GM23248 (cell line): ENCODE measurements at regions not wholly inside any gene's neighbourhood (a gene's known extent, or its start where the extent isn't known, plus 50 kb on each side); places are given as distances from the start of the nearest gene placed in this dataset.

Source experiments
- DNase-seq: peaks from one replicate; pipeline ENCODE4 v3.0.0-alpha.2; 2015
- H2AFZ ChIP-seq: fragments of 200-600 bp; sonication (generic); 2 replicates; pipeline ENCODE4 v1.6.1; 2016; ENCODE audit warnings: antibody characterized with exemption
- H3F3A ChIP-seq: fragments of 200-600 bp; sonication (generic); 2 replicates; pipeline ENCODE4 v1.6.1; 2016; ENCODE audit warnings: mild to moderate bottlenecking, antibody characterized with exemption, mixed run types; ENCODE audit not compliant: insufficient read depth
- H3K27ac ChIP-seq: fragments of 200-600 bp; sonication (generic); 2 replicates; pipeline ENCODE4 v1.5.1; 2016; ENCODE audit warnings: mild to moderate bottlenecking
- H3K27me3 ChIP-seq: fragments of 200-600 bp; sonication (generic); replicated peaks from 2 replicates; pipeline ENCODE4 v1.6.1; 2016; ENCODE audit warnings: mild to moderate bottlenecking; ENCODE audit not compliant: insufficient read depth
- H3K36me3 ChIP-seq: fragments of 200-600 bp; sonication (generic); 2 replicates; pipeline ENCODE4 v1.6.1; 2016; ENCODE audit warnings: low read depth, mild to moderate bottlenecking
- H3K4me1 ChIP-seq: fragments of 200-600 bp; sonication (generic); 2 replicates; pipeline ENCODE4 v1.6.1; 2016; ENCODE audit warnings: mild to moderate bottlenecking; ENCODE audit not compliant: insufficient read depth
- H3K4me2 ChIP-seq: fragments of 200-600 bp; sonication (generic); one replicate; pipeline ENCODE4 v1.6.1; 2016; ENCODE audit warnings: mild to moderate bottlenecking; ENCODE audit not compliant: unreplicated experiment
- H3K4me3 ChIP-seq: fragments of 200-600 bp; sonication (generic); 2 replicates; pipeline ENCODE4 v1.5.1; 2016; ENCODE audit warnings: mild to moderate bottlenecking
- H3K79me2 ChIP-seq: fragments of 200-600 bp; sonication (generic); 2 replicates; pipeline ENCODE4 v1.6.1; 2016; ENCODE audit warnings: mild to moderate bottlenecking; ENCODE audit not compliant: insufficient read depth
- H3K9ac ChIP-seq: fragments of 200-600 bp; sonication (generic); 2 replicates; pipeline ENCODE4 v1.6.1; 2016; ENCODE audit warnings: mild to moderate bottlenecking
- H3K9me2 ChIP-seq: fragments of 200-600 bp; sonication (generic); 2 replicates; pipeline ENCODE4 v1.6.1; 2016; ENCODE audit warnings: mixed run types, mild to moderate bottlenecking, moderate library complexity; ENCODE audit not compliant: insufficient read depth
- H3K9me3 ChIP-seq: fragments of 200-600 bp; sonication (generic); one replicate; pipeline ENCODE4 v1.6.1; 2017; ENCODE audit warnings: low read depth
- H4K20me1 ChIP-seq: fragments of 200-600 bp; sonication (generic); 2 replicates; pipeline ENCODE4 v1.6.0; 2016; ENCODE audit not compliant: insufficient read depth
- EZH2 ChIP-seq: fragments of 200-600 bp; sonication (generic); IDR thresholded peaks from 2 replicates; pipeline ENCODE4 v1.6.1; 2018; ENCODE audit warnings: antibody characterized with exemption, mild to moderate bottlenecking; ENCODE audit not compliant: insufficient read depth, poor library complexity, severe bottlenecking
- EZH2phosphoT487 ChIP-seq: fragments of 200-600 bp; sonication (generic); IDR thresholded peaks from 2 replicates; pipeline ENCODE4 v1.6.1; 2018; ENCODE audit warnings: antibody characterized with exemption, moderate library complexity, mild to moderate bottlenecking, low read depth; ENCODE audit not compliant: insufficient read depth
- WGBS, 2 experiments: methylation state at CpG; one replicate each; pipeline ENCODE4 v1.1.6; 2015 to 2017; ENCODE audit warnings: low lambda C conversion rate in 2 of 2, low coverage in 1 of 2; ENCODE audit errors: missing lambda C conversion rate in 2 of 2; 5-methylcytosine and 5-hydroxymethylcytosine counted together
- in situ Hi-C: fragments of 300-500 bp; cut with MboI; formaldehyde crosslinking; loops from 2 replicates; pipeline ENCODE4 v1.15.0; 2020

DNA sequence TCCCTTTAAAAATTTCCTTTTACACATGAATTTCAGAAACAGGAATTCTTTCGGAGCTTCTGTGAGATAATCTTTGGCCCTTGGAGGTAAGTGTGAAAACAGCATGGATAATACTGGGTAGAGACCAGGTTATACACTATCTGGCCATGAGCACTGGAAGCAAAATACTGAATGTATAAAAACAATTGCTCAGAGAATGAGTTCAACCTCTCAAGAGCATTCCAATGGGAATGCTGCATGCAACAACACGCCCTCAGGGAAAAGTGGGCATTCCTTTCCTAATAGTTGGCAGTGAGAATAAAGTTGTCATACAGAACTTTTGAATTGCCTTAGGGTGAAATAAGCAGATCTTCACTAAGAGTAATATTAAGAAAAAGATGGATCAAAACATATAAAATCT is 574.8 kb upstream of the DIPK2B start:
- DNase-seq: peak; percentile 87
- peaks cover 56% of the 10 kb centered on the region for H3K4me1 ChIP-seq
- no peak for TF ChIP-seq EZH2
- TF ChIP-seq EZH2phosphoT487: no peak
- H3K9ac ChIP-seq: peak overlapping the region; percentile 77
- H3K9me3 ChIP-seq: no peaks in the 10 kb centered on the region
- 0% methylated on average over 2 of the region's 2 CpGs for whole genome bisulfite sequencing, 2 experiments
- H3K4me3 ChIP-seq: peak overlapping the region; percentile 57
- H3K27me3 ChIP-seq: no peaks in the 10 kb centered on the region
- peak overlapping the region; percentile 82 for H3K4me2 ChIP-seq
- H3K36me3 ChIP-seq: no peaks in the 10 kb centered on the region
- no peak overlapping the region for H2AFZ ChIP-seq
- H3K79me2 ChIP-seq: peaks cover 84% of the 10 kb centered on the region
- no peaks in the 10 kb centered on the region for H4K20me1 ChIP-seq
- no peaks in the 10 kb centered on the region for H3K9me2 ChIP-seq
- in situ Hi-C loops: no loop called here
- H3K27ac ChIP-seq: peak overlapping the region; percentile 97
- H3F3A ChIP-seq: peaks cover 61% of the 10 kb centered on the region

DNA sequence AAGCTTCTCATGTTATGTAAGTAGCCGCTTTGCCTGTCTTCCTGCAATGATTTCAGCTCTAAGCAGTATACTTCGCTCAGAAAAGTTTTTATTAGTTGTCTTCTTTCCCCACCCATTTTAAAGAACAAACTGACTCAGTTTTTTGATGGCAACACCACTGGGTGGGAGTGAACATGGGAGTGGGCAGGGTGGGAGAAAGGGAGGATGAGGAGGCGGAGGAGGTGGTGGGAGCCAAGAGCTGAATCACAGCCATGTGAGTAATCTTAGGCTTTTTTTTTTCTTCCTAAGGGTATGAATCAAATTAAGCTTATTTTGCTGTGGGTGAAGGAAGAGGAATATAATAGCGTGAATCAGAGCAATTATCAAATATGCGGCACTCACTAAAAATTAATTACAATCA is 574.3 kb upstream of the DIPK2B start:
- peak overlapping the region; percentile 57 for H3K4me3 ChIP-seq
- no peaks in the 10 kb centered on the region for H4K20me1 ChIP-seq
- H3K9ac ChIP-seq: peak overlapping the region; percentile 77
- no peak overlapping the region for H2AFZ ChIP-seq
- H3K27me3 ChIP-seq: no peaks in the 10 kb centered on the region
- no peaks in the 10 kb centered on the region for H3K9me3 ChIP-seq
- TF ChIP-seq EZH2 (no peak), EZH2phosphoT487 (no peak)
- in situ Hi-C loops: no loop called here
- H3K36me3 ChIP-seq: no peaks in the 10 kb centered on the region
- peak overlapping the region; percentile 97 for H3K27ac ChIP-seq
- peaks cover 63% of the 10 kb centered on the region for H3F3A ChIP-seq
- H3K4me1 ChIP-seq: peaks cover 56% of the 10 kb centered on the region
- H3K4me2 ChIP-seq: peak overlapping the region; percentile 82
- WGBS, 2 experiments: 2 to 4% methylated on average over 3 to 5 of the region's 5 CpGs
- DNase-seq: peak; percentile 88
- H3K79me2 ChIP-seq: peaks cover 81% of the 10 kb centered on the region
- no peaks in the 10 kb centered on the region for H3K9me2 ChIP-seq

GRCh38 chrX:45773572-45773971 is 572.9 kb upstream of the DIPK2B start:
- no peak overlapping the region for H3K4me3 ChIP-seq
- WGBS, 2 experiments: 63 to 68% methylated on average over 3 to 4 of the region's 4 CpGs
- H2AFZ ChIP-seq: no peak overlapping the region
- H4K20me1 ChIP-seq: no peaks in the 10 kb centered on the region
- no peaks in the 10 kb centered on the region for H3K9me3 ChIP-seq
- TF ChIP-seq EZH2 (no peak), EZH2phosphoT487 (no peak)
- peaks cover 77% of the 10 kb centered on the region for H3F3A ChIP-seq
- DNase-seq: no peak
- peak overlapping the region; percentile 88 for H3K4me2 ChIP-seq
- in situ Hi-C loops: no loop called here
- peaks cover 49% of the 10 kb centered on the region for H3K4me1 ChIP-seq
- H3K27ac ChIP-seq: peak overlapping the region; percentile 97
- H3K36me3 ChIP-seq: peaks cover 13% of the 10 kb centered on the region
- H3K9ac ChIP-seq: no peak overlapping the region
- H3K27me3 ChIP-seq: no peaks in the 10 kb centered on the region
- no peaks in the 10 kb centered on the region for H3K9me2 ChIP-seq
- peaks cover 81% of the 10 kb centered on the region for H3K79me2 ChIP-seq

DNA sequence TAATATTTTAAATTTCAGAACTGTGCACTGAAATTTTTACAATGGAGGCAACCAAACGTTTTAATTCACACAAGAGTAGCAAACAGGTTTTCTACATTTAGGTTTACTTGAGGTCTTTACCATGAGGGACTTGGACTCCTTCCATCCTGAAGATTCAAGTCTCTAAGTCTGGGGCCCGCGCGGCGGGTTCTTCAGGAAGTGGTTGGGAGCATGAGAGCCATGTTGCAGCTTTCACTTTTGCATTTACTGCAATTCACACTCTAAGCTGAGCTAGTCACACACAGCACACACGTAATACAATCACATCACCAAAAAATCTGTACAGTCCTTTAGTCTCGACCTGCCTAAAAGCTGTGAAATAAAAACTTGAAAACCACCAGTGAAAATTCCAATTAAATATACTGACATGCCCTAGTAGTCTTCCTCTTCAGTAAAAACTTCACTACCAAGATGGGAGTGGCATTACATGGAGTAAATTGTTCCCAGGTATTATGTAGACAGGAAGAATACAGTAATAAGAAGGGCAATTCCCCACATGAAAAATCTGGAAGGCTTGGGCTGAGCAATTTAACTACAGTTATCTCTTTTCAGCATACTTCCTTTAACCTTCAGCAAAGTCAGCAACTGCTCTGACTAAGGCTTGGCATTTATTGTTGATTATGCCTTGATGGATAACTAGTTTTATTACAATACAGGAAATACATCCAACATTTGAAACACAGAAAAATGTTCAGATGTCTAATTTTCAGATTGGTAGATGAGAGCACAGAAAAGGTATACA is 571.1 kb upstream of the DIPK2B start:
- no peaks in the 10 kb centered on the region for H4K20me1 ChIP-seq
- H3K4me3 ChIP-seq: peak overlapping the region; percentile 90
- peak overlapping the region; percentile 97 for H3K27ac ChIP-seq
- 2 to 3% methylated on average over 7 of the region's 7 CpGs for WGBS, 2 experiments
- H3K27me3 ChIP-seq: no peaks in the 10 kb centered on the region
- peak overlapping the region; percentile 88 for H3K4me2 ChIP-seq
- in situ Hi-C loops: no loop called here
- no peaks in the 10 kb centered on the region for H3K9me3 ChIP-seq
- peaks cover 30% of the 10 kb centered on the region for H3K36me3 ChIP-seq
- peaks cover 81% of the 10 kb centered on the region for H3K79me2 ChIP-seq
- peaks cover 90% of the 10 kb centered on the region for H3F3A ChIP-seq
- H2AFZ ChIP-seq: no peak overlapping the region
- peak overlapping the region; percentile 100 for H3K9ac ChIP-seq
- H3K9me2 ChIP-seq: no peaks in the 10 kb centered on the region
- peaks cover 41% of the 10 kb centered on the region for H3K4me1 ChIP-seq
- peak; percentile 83 for DNase-seq
- no peak for TF ChIP-seq EZH2phosphoT487
- TF ChIP-seq EZH2: no peak
